ENCODE measurements at regions not wholly inside any gene's neighbourhood (a gene's known extent, or its start where the extent isn't known, plus 50 kb on each side); places are given as distances from the start of the nearest gene placed in this dataset.

DNA sequence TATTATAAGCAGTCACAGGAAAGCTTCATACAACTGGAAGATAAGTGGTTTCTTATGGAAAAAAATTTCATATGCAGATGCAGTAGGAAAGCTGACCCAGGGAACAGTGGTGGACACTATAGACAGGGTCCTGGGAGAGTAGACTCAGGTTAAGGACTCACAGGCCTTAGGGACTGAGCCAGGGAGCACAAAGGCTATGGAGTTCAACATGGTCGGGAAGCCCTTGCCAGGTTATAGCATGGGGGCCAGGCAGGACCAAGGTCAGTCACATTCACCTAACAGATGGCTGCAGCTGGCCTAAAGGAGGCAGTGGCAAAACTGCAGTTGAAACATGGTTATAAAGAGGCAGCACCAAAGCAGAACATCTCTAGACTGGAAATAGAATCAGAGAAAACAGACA is 54.9 kb upstream of the UNC5B start:
- TF ChIP-seq, protein P1, sequence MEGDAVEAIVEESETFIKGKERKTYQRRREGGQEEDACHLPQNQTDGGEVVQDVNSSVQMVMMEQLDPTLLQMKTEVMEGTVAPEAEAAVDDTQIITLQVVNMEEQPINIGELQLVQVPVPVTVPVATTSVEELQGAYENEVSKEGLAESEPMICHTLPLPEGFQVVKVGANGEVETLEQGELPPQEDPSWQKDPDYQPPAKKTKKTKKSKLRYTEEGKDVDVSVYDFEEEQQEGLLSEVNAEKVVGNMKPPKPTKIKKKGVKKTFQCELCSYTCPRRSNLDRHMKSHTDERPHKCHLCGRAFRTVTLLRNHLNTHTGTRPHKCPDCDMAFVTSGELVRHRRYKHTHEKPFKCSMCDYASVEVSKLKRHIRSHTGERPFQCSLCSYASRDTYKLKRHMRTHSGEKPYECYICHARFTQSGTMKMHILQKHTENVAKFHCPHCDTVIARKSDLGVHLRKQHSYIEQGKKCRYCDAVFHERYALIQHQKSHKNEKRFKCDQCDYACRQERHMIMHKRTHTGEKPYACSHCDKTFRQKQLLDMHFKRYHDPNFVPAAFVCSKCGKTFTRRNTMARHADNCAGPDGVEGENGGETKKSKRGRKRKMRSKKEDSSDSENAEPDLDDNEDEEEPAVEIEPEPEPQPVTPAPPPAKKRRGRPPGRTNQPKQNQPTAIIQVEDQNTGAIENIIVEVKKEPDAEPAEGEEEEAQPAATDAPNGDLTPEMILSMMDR (IDR thresholded peaks at IDR 0.05), result no peak
- no peak for TF ChIP-seq POLR2A (IDR thresholded peaks at IDR 0.05)

Data from thyroid gland (tissue), 4 donors.